Peyer's patch (tissue), 4 donors: ENCODE measurements at regions not wholly inside any gene's neighbourhood (a gene's known extent, or its start where the extent isn't known, plus 50 kb on each side); places are given as distances from the start of the nearest gene placed in this dataset.

Experiments
- DNase-seq, 3 donors: peaks; one replicate each; pipeline ENCODE4 v3.0.0-alpha.2; 2017 to 2019
- H3K27ac ChIP-seq, 4 donors: fragments of 200-600 bp; sonication (generic); one replicate each; pipeline ENCODE4 v1.5.1; 2016 to 2019
- H3K27me3 ChIP-seq, 2 donors: fragments of 200-600 bp; sonication (generic); one replicate each; pipeline ENCODE4 v1.5.1; 2019
- H3K36me3 ChIP-seq, 3 donors: fragments of 200-600 bp; sonication (generic); one replicate each; pipeline ENCODE4 v1.5.1; 2016 to 2019
- H3K4me1 ChIP-seq, 4 donors: fragments of 200-600 bp; sonication (generic); one replicate each; pipeline ENCODE4 v1.5.1; 2016 to 2019
- H3K4me3 ChIP-seq, 4 donors: fragments of 200-600 bp; sonication (generic); 1 replicate in 3 of 4; 2 replicates in 1 of 4; pipeline ENCODE4 v1.5.1; 2016 to 2019; ENCODE audit warnings: mild to moderate bottlenecking in 1 of 4
- H3K9me3 ChIP-seq, 4 donors: fragments of 200-600 bp; sonication (generic); one replicate each; pipeline ENCODE4 v1.5.1; 2016 to 2019; ENCODE audit warnings: mild to moderate bottlenecking in 1 of 4
- CTCF ChIP-seq, 6 experiments: fragments of 450-650 bp in 4 of 6; fragments of 200-600 bp in 2 of 6; sonication (generic) in 1 of 6; IDR thresholded peaks; one replicate each; pipeline ENCODE4 v1.5.1; 2017 to 2019; ENCODE audit warnings: antibody characterized with exemption in 6 of 6, mild to moderate bottlenecking in 3 of 6, moderate library complexity in 1 of 6
- POLR2A ChIP-seq, 2 donors: fragments of 450-650 bp; IDR thresholded peaks; one replicate each; pipeline ENCODE4 v1.5.1; 2017; ENCODE audit warnings: antibody characterized with exemption in 2 of 2, mild to moderate bottlenecking in 2 of 2, moderate library complexity in 2 of 2

GRCh38 chrX:121853762-121854613 is 806.6 kb downstream of the GLUD2 start:
- TF ChIP-seq POLR2A (IDR thresholded peaks at IDR 0.05) (no peak), CTCF (IDR thresholded peaks at IDR 0.05) (no peak)
- Histone ChIP-seq H3K4me3 (no peak overlapping the region), H3K9me3 (no peaks in the 10 kb centered on the region), H3K27me3 (no peaks in the 10 kb centered on the region), H3K36me3 (no peaks in the 10 kb centered on the region), H3K4me1 (no peaks in the 10 kb centered on the region), H3K27ac (no peak overlapping the region)
- DNase-seq: no peak

GRCh38 chrX:121854614-121854911 is 807.2 kb downstream of the GLUD2 start:
- no peak overlapping the region for H3K27ac ChIP-seq
- H3K27me3 ChIP-seq: no peaks in the 10 kb centered on the region
- H3K36me3 ChIP-seq: no peaks in the 10 kb centered on the region
- TF ChIP-seq CTCF (IDR thresholded peaks at IDR 0.05): no peak
- no peak for TF ChIP-seq POLR2A (IDR thresholded peaks at IDR 0.05)
- no peaks in the 10 kb centered on the region for H3K4me1 ChIP-seq
- no peak overlapping the region for H3K4me3 ChIP-seq
- no peak for DNase-seq
- no peaks in the 10 kb centered on the region for H3K9me3 ChIP-seq

GRCh38 chrX:121858867-121859647 is 811.6 kb downstream of the GLUD2 start:
- no peaks in the 10 kb centered on the region for H3K4me1 ChIP-seq
- no peaks in the 10 kb centered on the region for H3K9me3 ChIP-seq

GRCh38 chrX:121863976-121864375 is 816.6 kb downstream of the GLUD2 start:
- H3K4me3 ChIP-seq: no peak overlapping the region
- H3K36me3 ChIP-seq: no peaks in the 10 kb centered on the region
- no peaks in the 10 kb centered on the region for H3K9me3 ChIP-seq
- DNase-seq: no peak
- H3K27me3 ChIP-seq: no peaks in the 10 kb centered on the region
- TF ChIP-seq POLR2A (IDR thresholded peaks at IDR 0.05) (no peak), CTCF (IDR thresholded peaks at IDR 0.05) (no peak)
- no peaks in the 10 kb centered on the region for H3K4me1 ChIP-seq
- H3K27ac ChIP-seq: no peak overlapping the region

More at GRCh38 chrX:121858867-121859647, 811.6 kb downstream of the GLUD2 start:
- Histone ChIP-seq H3K27ac (no peak overlapping the region), H3K36me3 (no peaks in the 10 kb centered on the region), H3K4me3 (no peak overlapping the region), H3K27me3 (no peaks in the 10 kb centered on the region)
- TF ChIP-seq POLR2A (IDR thresholded peaks at IDR 0.05): no peak
- no peak for TF ChIP-seq CTCF (IDR thresholded peaks at IDR 0.05)
- DNase-seq: no peak

- no peaks in the 10 kb centered on the region for H3K9me3 ChIP-seq
- H3K4me3 ChIP-seq: no peak overlapping the region
- H3K36me3 ChIP-seq: no peaks in the 10 kb centered on the region
- TF ChIP-seq CTCF (IDR thresholded peaks at IDR 0.05) (no peak), POLR2A (IDR thresholded peaks at IDR 0.05) (no peak)
- H3K4me1 ChIP-seq: no peaks in the 10 kb centered on the region
- DNase-seq: no peak
- no peaks in the 10 kb centered on the region for H3K27me3 ChIP-seq
- no peak overlapping the region for H3K27ac ChIP-seq
These were observed 817.2 kb downstream of the GLUD2 start for GRCh38 chrX:121864561-121864960.
